Small intestine (tissue), 7 donors: ENCODE measurements at regions not wholly inside any gene's neighbourhood (a gene's known extent, or its start where the extent isn't known, plus 50 kb on each side); places are given as distances from the start of the nearest gene placed in this dataset.

Experiments used
- DNase-seq, 2 donors: peaks; one replicate each; pipeline versions ENCODE4 v3.0.0 to v3.0.0-alpha.2; 2013
- FAIRE-seq: peaks from 2 replicates; lab custom pipeline; 2012; peaks lifted over from hg19 to GRCh38; lab: Jason Lieb, UNC
- H3K27ac ChIP-seq, 3 donors: one replicate each; pipeline ENCODE4 v1.5.1; 2013; ENCODE audit warnings: low read length in 2 of 3, mild to moderate bottlenecking in 2 of 3, control low read depth in 1 of 3, inconsistent platforms in 1 of 3, low read depth in 1 of 3, moderate library complexity in 1 of 3
- H3K27me3 ChIP-seq, 3 donors: one replicate each; pipeline ENCODE4 v1.6.1; 2013; ENCODE audit warnings: low read length in 3 of 3, inconsistent platforms in 1 of 3; ENCODE audit not compliant: control insufficient read depth in 3 of 3, insufficient read depth in 3 of 3
- H3K36me3 ChIP-seq, 3 donors: one replicate each; pipeline ENCODE4 v1.6.1; 2013; ENCODE audit warnings: low read length in 3 of 3, inconsistent platforms in 1 of 3, low read depth in 1 of 3, mild to moderate bottlenecking in 1 of 3, moderate library complexity in 1 of 3; ENCODE audit not compliant: control insufficient read depth in 3 of 3, insufficient read depth in 2 of 3
- H3K4me1 ChIP-seq, 3 donors: one replicate each; pipeline ENCODE4 v1.6.1; 2013; ENCODE audit warnings: low read length in 2 of 3, inconsistent platforms in 1 of 3, low read depth in 1 of 3, mild to moderate bottlenecking in 1 of 3, moderate library complexity in 1 of 3; ENCODE audit not compliant: control insufficient read depth in 3 of 3, insufficient read depth in 2 of 3
- H3K4me3 ChIP-seq, 3 donors: one replicate each; pipeline ENCODE4 v1.5.1; 2013; ENCODE audit warnings: low read length in 3 of 3, control low read depth in 1 of 3, inconsistent platforms in 1 of 3, low read depth in 1 of 3, mild to moderate bottlenecking in 1 of 3, moderate library complexity in 1 of 3
- H3K9me3 ChIP-seq, 2 donors: one replicate each; pipeline ENCODE4 v1.6.1; 2013; ENCODE audit warnings: low read depth in 1 of 2, low read length in 1 of 2; ENCODE audit not compliant: control insufficient read depth in 2 of 2, insufficient read depth in 1 of 2
- WGBS, 3 donors: extraction: QIAGEN DNeasy Blood & Tissue Kit; methylation state at CpG; one replicate each; pipeline ENCODE4 v1.1.7; 2013; 5-methylcytosine and 5-hydroxymethylcytosine counted together
- donor health status: healthy with polysubstance abuse.
- donor health status: control.
- donor health status: control.
- donor health status: Bipolar disorder and iron deficiency.
- donor health status: healthy.

DNA sequence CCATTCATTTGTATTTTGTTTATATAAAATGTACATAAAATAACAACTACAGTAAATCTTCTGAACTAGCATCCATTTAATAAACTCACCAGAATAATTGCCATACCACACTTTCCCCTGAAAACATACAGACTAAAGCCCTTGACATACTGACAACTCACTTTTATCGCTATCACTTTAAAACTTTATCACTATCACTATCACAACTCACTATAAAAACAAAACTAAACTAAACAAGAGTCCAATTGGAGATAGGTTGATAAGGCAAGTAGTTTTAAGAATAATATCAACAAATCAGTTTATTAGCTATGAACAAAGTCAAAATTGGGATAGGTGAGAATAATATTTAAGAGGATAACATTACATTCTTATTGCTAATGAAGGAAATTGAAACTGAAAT lies 108.9 kb downstream of the SLITRK6 start:
- 0 to 40% (median 4%) methylated on average over 1 of the region's 1 CpG for WGBS, 3 donors

GRCh38 chr13:85685436-85685835 lies 113.8 kb downstream of the SLITRK6 start:
- DNase-seq = no peak
- H3K27ac ChIP-seq = no peak overlapping the region
- no peak overlapping the region for H3K4me3 ChIP-seq
- H3K27me3 ChIP-seq = no peaks in the 10 kb centered on the region
- no peak for FAIRE-seq
- no peaks in the 10 kb centered on the region for H3K9me3 ChIP-seq
- WGBS, 3 donors = 60 to 83% (median 62%) methylated on average over 1 of the region's 1 CpG
- no peaks in the 10 kb centered on the region for H3K36me3 ChIP-seq
- no peaks in the 10 kb centered on the region for H3K4me1 ChIP-seq

More for the DNA sequence above, 108.9 kb downstream of the SLITRK6 start:
- DNase-seq (no peak), FAIRE-seq (no peak)
- H3K4me3 ChIP-seq = no peak overlapping the region
- H3K36me3 ChIP-seq = no peaks in the 10 kb centered on the region
- no peaks in the 10 kb centered on the region for H3K4me1 ChIP-seq
- H3K27ac ChIP-seq = no peak overlapping the region
- H3K9me3 ChIP-seq = no peaks in the 10 kb centered on the region
- H3K27me3 ChIP-seq = no peaks in the 10 kb centered on the region

DNA sequence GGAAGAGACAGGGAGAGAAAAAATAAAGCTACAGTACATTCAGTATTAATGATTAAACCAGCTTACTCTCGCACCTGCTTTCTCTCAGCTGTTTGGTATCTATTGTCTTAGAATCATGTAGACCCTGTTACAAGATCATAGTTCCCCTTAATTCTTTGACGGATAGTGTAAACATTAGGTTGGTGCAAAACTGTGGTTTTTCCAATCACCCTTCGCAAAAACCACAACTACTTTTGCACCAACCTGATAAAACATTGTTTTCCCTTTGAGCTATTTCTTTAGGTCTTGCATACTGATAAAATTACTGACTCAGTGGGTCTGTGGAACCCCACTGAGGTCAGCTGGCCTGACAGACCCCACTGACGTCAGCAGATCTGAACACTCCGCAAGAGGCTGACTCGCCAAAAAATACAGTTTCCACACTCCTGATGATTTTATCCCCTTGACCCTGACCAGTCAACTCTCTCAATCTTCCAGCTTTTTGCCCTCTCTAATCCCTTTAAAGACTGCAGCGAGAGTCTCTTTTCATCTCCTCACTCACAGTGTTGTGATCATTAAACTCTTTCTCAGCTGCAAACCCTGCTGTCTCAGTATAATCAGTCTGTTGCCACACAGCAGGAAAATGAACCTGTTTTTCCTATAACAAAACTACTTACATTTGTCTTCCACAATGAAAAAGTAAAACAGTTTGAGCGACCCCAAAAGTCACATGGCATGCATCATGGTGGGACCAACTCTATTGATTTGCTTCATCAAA lies 123.9 kb downstream of the SLITRK6 start:
- 67 to 79% (median 71%) methylated on average over 8 of the region's 8 CpGs for WGBS, 3 donors
- Histone ChIP-seq H3K4me1 (no peaks in the 10 kb centered on the region), H3K27ac (no peak overlapping the region), H3K27me3 (no peaks in the 10 kb centered on the region), H3K9me3 (peaks cover 0 to 4% of the 10 kb centered on the region in 2 donors), H3K4me3 (no peak overlapping the region), H3K36me3 (no peaks in the 10 kb centered on the region)
- DNase-seq (no peak), FAIRE-seq (no peak)

GRCh38 chr13:85671336-85671735 lies 127.9 kb downstream of the SLITRK6 start:
- WGBS, 3 donors = 82 to 85% (median 84%) methylated on average over 3 of the region's 3 CpGs
- FAIRE-seq = no peak

DNA sequence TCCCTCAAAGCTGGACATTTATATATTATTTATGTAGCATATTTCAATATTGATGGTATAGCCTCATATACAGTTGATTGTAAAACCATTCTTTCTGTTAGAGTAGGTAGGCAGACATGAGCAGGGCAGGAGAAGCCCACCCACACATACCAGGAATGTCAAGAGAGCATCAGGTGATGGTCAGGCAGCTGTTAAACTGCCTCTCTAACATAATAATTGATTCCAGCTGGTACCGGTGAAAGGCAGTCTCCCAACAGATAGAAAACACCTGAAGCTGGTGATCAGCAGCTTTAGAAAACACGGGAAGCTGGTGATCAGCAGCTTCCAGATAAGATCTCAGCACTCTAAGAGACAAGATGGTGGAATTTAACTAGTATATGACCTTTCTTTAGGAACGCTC lies 132.9 kb downstream of the SLITRK6 start:
- Histone ChIP-seq H3K27me3 (no peaks in the 10 kb centered on the region), H3K4me1 (no peaks in the 10 kb centered on the region), H3K36me3 (no peaks in the 10 kb centered on the region), H3K9me3 (no peaks in the 10 kb centered on the region), H3K4me3 (no peak overlapping the region), H3K27ac (no peak overlapping the region)
- DNase-seq (no peak), FAIRE-seq (no peak)
- WGBS, 3 donors = 12 to 44% (median 22%) methylated on average over 3 of the region's 3 CpGs

More at GRCh38 chr13:85671336-85671735, 127.9 kb downstream of the SLITRK6 start:
- H3K9me3 ChIP-seq = peaks cover 0 to 4% of the 10 kb centered on the region in 2 donors
- H3K27me3 ChIP-seq = no peaks in the 10 kb centered on the region
- H3K27ac ChIP-seq = no peak overlapping the region
- no peaks in the 10 kb centered on the region for H3K4me1 ChIP-seq
- H3K36me3 ChIP-seq = no peaks in the 10 kb centered on the region
- H3K4me3 ChIP-seq = no peak overlapping the region
- DNase-seq = no peak

GRCh38 chr13:85665286-85665685 lies 133.9 kb downstream of the SLITRK6 start:
- Histone ChIP-seq H3K27me3 (no peaks in the 10 kb centered on the region), H3K4me1 (no peaks in the 10 kb centered on the region), H3K36me3 (no peaks in the 10 kb centered on the region), H3K4me3 (no peak overlapping the region), H3K27ac (no peak overlapping the region), H3K9me3 (no peaks in the 10 kb centered on the region)
- no peak for DNase-seq
- 59 to 61% (median 60%) methylated on average over 4 of the region's 4 CpGs for WGBS, 3 donors
- FAIRE-seq = no peak

- no peaks in the 10 kb centered on the region for H3K9me3 ChIP-seq
- no peaks in the 10 kb centered on the region for H3K27me3 ChIP-seq
- 83 to 88% (median 83%) methylated on average over 1 of the region's 1 CpG for WGBS, 3 donors
- H3K27ac ChIP-seq = no peak overlapping the region
- no peaks in the 10 kb centered on the region for H3K4me1 ChIP-seq
- FAIRE-seq (no peak), DNase-seq (no peak)
- no peak overlapping the region for H3K4me3 ChIP-seq
- no peaks in the 10 kb centered on the region for H3K36me3 ChIP-seq
Measured at GRCh38 chr13:85663856-85664255, 135.4 kb downstream of the SLITRK6 start.

GRCh38 chr13:85662186-85662585 lies 137.0 kb downstream of the SLITRK6 start:
- Histone ChIP-seq H3K4me1 (no peaks in the 10 kb centered on the region), H3K27me3 (no peaks in the 10 kb centered on the region), H3K4me3 (no peak overlapping the region), H3K9me3 (no peaks in the 10 kb centered on the region), H3K36me3 (no peaks in the 10 kb centered on the region), H3K27ac (no peak overlapping the region)
- FAIRE-seq (no peak), DNase-seq (no peak)

DNA sequence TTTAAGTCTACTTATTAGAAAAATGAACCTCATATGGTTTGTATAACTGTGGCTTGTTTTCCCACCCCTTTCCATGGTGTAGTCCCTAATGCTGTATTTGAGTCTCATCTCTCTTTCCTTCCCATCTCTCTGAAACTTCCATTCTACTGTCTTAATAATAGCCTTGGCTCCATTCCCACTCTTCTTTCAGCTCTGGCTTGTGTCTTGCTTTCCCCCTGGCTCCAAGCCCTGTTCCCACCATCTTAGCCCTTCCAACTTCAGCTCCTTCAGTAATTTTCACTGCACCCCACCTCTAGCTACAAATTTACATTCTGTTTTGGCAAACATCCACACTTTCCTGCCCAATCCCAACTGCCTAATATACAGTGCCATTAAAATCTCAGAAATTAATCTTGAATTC lies 137.5 kb downstream of the SLITRK6 start:
- Histone ChIP-seq H3K9me3 (no peaks in the 10 kb centered on the region), H3K36me3 (no peaks in the 10 kb centered on the region), H3K4me1 (no peaks in the 10 kb centered on the region), H3K4me3 (no peak overlapping the region), H3K27me3 (no peaks in the 10 kb centered on the region), H3K27ac (no peak overlapping the region)
- FAIRE-seq (no peak), DNase-seq (no peak)
